ENCODE measurements at regions not wholly inside any gene's neighbourhood (a gene's known extent, or its start where the extent isn't known, plus 50 kb on each side); places are given as distances from the start of the nearest gene placed in this dataset.

- TF ChIP-seq CTCF (IDR thresholded peaks at IDR 0.05; ENCODE audit: borderline replicate concordance) = no peak
- H3K4me1 ChIP-seq = no peaks in the 10 kb centered on the region
- no peaks in the 10 kb centered on the region for H3K36me3 ChIP-seq
- peaks cover 15% of the 10 kb centered on the region for H3K9me3 ChIP-seq (replicated peaks)
- no peak overlapping the region for H3K4me3 ChIP-seq
- peaks cover 47% of the 10 kb centered on the region for H3K27me3 ChIP-seq (ENCODE audit: low read depth)
- no peak for DNase-seq
- intact Hi-C loops (cut with micrococcal nuclease) = no loop called here
- H3K27ac ChIP-seq (replicated peaks) = no peak overlapping the region
Measured at GRCh38 chr5:2191972-2192371, 309.2 kb upstream of the IRX4 start.

- H3K4me3 ChIP-seq = no peak overlapping the region
- TF ChIP-seq CTCF (IDR thresholded peaks at IDR 0.05; ENCODE audit: borderline replicate concordance) = no peak
- H3K4me1 ChIP-seq = no peaks in the 10 kb centered on the region
- H3K36me3 ChIP-seq = no peaks in the 10 kb centered on the region
- H3K27ac ChIP-seq (replicated peaks) = no peak overlapping the region
- DNase-seq = no peak
- peaks cover 15% of the 10 kb centered on the region for H3K9me3 ChIP-seq (replicated peaks)
- H3K27me3 ChIP-seq (ENCODE audit: low read depth) = peaks cover 49% of the 10 kb centered on the region
- intact Hi-C loops (cut with micrococcal nuclease) = no loop called here
Measured at GRCh38 chr5:2190549-2190948, 307.8 kb upstream of the IRX4 start.

GRCh38 chr5:2188661-2189060, 305.9 kb upstream of the IRX4 start:
- no peak overlapping the region for H3K27ac ChIP-seq (replicated peaks)
- no peak for DNase-seq
- H3K4me1 ChIP-seq = no peaks in the 10 kb centered on the region
- no peaks in the 10 kb centered on the region for H3K36me3 ChIP-seq
- H3K9me3 ChIP-seq (replicated peaks) = no peaks in the 10 kb centered on the region
- TF ChIP-seq CTCF (IDR thresholded peaks at IDR 0.05; ENCODE audit: borderline replicate concordance) = no peak
- intact Hi-C loops (cut with micrococcal nuclease) = no loop called here
- peaks cover 51% of the 10 kb centered on the region for H3K27me3 ChIP-seq (ENCODE audit: low read depth)
- no peak overlapping the region for H3K4me3 ChIP-seq

- no peak overlapping the region for H3K27ac ChIP-seq (replicated peaks)
- peaks cover 51% of the 10 kb centered on the region for H3K27me3 ChIP-seq (ENCODE audit: low read depth)
Measured at GRCh38 chr5:2188137-2188536, 305.4 kb upstream of the IRX4 start.

GRCh38 chr5:2187687-2188086, 305.0 kb upstream of the IRX4 start:
- no peak for DNase-seq
- TF ChIP-seq CTCF (IDR thresholded peaks at IDR 0.05; ENCODE audit: borderline replicate concordance) = no peak
- no peaks in the 10 kb centered on the region for H3K9me3 ChIP-seq (replicated peaks)
- intact Hi-C loops (cut with micrococcal nuclease) = no loop called here
- no peaks in the 10 kb centered on the region for H3K4me1 ChIP-seq
- H3K27ac ChIP-seq (replicated peaks) = no peak overlapping the region
- no peak overlapping the region for H3K4me3 ChIP-seq
- peaks cover 51% of the 10 kb centered on the region for H3K27me3 ChIP-seq (ENCODE audit: low read depth)
- H3K36me3 ChIP-seq = no peaks in the 10 kb centered on the region

More at GRCh38 chr5:2188137-2188536, 305.4 kb upstream of the IRX4 start:
- no peak for DNase-seq
- TF ChIP-seq CTCF (IDR thresholded peaks at IDR 0.05; ENCODE audit: borderline replicate concordance) = no peak
- H3K4me1 ChIP-seq = no peaks in the 10 kb centered on the region
- no peaks in the 10 kb centered on the region for H3K36me3 ChIP-seq
- no peak overlapping the region for H3K4me3 ChIP-seq
- no peaks in the 10 kb centered on the region for H3K9me3 ChIP-seq (replicated peaks)
- intact Hi-C loops (cut with micrococcal nuclease) = no loop called here

- H3K36me3 ChIP-seq = no peaks in the 10 kb centered on the region
- DNase-seq = no peak
- H3K4me1 ChIP-seq = no peaks in the 10 kb centered on the region
- no peaks in the 10 kb centered on the region for H3K9me3 ChIP-seq (replicated peaks)
- H3K27ac ChIP-seq (replicated peaks) = no peak overlapping the region
- intact Hi-C loops (cut with micrococcal nuclease) = no loop called here
- no peak overlapping the region for H3K4me3 ChIP-seq
- H3K27me3 ChIP-seq (ENCODE audit: low read depth) = peaks cover 56% of the 10 kb centered on the region
- TF ChIP-seq CTCF (IDR thresholded peaks at IDR 0.05; ENCODE audit: borderline replicate concordance) = no peak
Measured at GRCh38 chr5:2187156-2187555, 304.4 kb upstream of the IRX4 start.

Data from left ventricle myocardium inferior (tissue), 1 donor.